Neural crest cell (in vitro differentiated cells): ENCODE measurements at regions not wholly inside any gene's neighbourhood (a gene's known extent, or its start where the extent isn't known, plus 50 kb on each side); places are given as distances from the start of the nearest gene placed in this dataset.

Source experiments
- DNase-seq: peaks from one replicate; pipeline ENCODE4 v3.0.0; 2021; ENCODE audit warnings: low read depth, mixed read lengths, low spot score
- H3K27ac Mint-ChIP-seq: one replicate; pipeline ENCODE4 v1.8.0; 2021; ENCODE audit warnings: mild to moderate bottlenecking, mixed read lengths; ENCODE audit not compliant: unreplicated experiment
- H3K27me3 Mint-ChIP-seq: 2 replicates; pipeline ENCODE4 v1.8.0; 2021; ENCODE audit warnings: low read depth, mild to moderate bottlenecking, mixed read lengths
- H3K36me3 Mint-ChIP-seq: 2 replicates; pipeline ENCODE4 v1.8.0; 2021; ENCODE audit warnings: low read depth, mild to moderate bottlenecking, mixed read lengths
- H3K4me1 Mint-ChIP-seq: 2 replicates; pipeline ENCODE4 v1.8.0; 2021; ENCODE audit warnings: mixed read lengths
- H3K4me3 Mint-ChIP-seq: one replicate; pipeline ENCODE4 v1.8.0; 2021; ENCODE audit warnings: mild to moderate bottlenecking, mixed read lengths
- H3K9me3 Mint-ChIP-seq: 2 replicates; pipeline ENCODE4 v1.8.0; 2021; ENCODE audit warnings: mixed read lengths
- TF ChIP-seq, protein P1 (sequence below): fragments of 200-600 bp; sonication (generic); conservative IDR thresholded peaks from 2 replicates; pipeline ENCODE4 v1.5.0; 2021; ENCODE audit warnings: antibody characterized with exemption, mild to moderate bottlenecking

GRCh38 chr6:92380803-92381601, 1038.4 kb downstream of the EPHA7 start:
- Mint-ChIP-seq H3K4me3 (no peak overlapping the region), H3K27ac (no peak overlapping the region), H3K36me3 (no peaks in the 10 kb centered on the region), H3K4me1 (no peaks in the 10 kb centered on the region), H3K27me3 (no peaks in the 10 kb centered on the region), H3K9me3 (no peaks in the 10 kb centered on the region)
- no peak for DNase-seq
- TF ChIP-seq, protein P1, sequence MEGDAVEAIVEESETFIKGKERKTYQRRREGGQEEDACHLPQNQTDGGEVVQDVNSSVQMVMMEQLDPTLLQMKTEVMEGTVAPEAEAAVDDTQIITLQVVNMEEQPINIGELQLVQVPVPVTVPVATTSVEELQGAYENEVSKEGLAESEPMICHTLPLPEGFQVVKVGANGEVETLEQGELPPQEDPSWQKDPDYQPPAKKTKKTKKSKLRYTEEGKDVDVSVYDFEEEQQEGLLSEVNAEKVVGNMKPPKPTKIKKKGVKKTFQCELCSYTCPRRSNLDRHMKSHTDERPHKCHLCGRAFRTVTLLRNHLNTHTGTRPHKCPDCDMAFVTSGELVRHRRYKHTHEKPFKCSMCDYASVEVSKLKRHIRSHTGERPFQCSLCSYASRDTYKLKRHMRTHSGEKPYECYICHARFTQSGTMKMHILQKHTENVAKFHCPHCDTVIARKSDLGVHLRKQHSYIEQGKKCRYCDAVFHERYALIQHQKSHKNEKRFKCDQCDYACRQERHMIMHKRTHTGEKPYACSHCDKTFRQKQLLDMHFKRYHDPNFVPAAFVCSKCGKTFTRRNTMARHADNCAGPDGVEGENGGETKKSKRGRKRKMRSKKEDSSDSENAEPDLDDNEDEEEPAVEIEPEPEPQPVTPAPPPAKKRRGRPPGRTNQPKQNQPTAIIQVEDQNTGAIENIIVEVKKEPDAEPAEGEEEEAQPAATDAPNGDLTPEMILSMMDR: no peak

DNA sequence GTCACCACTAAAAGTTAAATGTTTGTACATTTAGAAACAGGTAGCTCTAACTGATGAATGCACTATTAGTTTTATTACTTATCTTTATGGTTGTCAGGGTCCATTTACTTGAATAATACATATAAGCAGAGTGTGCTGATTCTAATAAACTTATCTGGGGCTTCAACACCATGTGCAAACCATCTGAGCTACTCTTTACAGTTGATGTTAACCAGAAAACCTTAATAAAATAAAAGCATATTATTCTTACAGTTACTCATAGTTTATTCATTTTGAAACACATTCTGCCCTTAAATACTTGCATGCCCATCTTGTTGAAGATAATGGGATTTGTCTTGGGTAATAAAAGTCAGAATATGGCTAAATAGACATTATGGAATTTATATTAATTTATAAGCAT, 1042.2 kb downstream of the EPHA7 start:
- Mint-ChIP-seq H3K4me3 (no peak overlapping the region), H3K36me3 (no peaks in the 10 kb centered on the region), H3K4me1 (no peaks in the 10 kb centered on the region), H3K27ac (no peak overlapping the region), H3K9me3 (no peaks in the 10 kb centered on the region), H3K27me3 (no peaks in the 10 kb centered on the region)
- DNase-seq: no peak
- TF ChIP-seq, protein P1: no peak

GRCh38 chr6:92376691-92377090, 1042.7 kb downstream of the EPHA7 start:
- Mint-ChIP-seq H3K4me1 (no peaks in the 10 kb centered on the region), H3K27me3 (no peaks in the 10 kb centered on the region), H3K36me3 (no peaks in the 10 kb centered on the region), H3K27ac (no peak overlapping the region), H3K9me3 (no peaks in the 10 kb centered on the region), H3K4me3 (no peak overlapping the region)
- TF ChIP-seq, protein P1: no peak
- no peak for DNase-seq

DNA sequence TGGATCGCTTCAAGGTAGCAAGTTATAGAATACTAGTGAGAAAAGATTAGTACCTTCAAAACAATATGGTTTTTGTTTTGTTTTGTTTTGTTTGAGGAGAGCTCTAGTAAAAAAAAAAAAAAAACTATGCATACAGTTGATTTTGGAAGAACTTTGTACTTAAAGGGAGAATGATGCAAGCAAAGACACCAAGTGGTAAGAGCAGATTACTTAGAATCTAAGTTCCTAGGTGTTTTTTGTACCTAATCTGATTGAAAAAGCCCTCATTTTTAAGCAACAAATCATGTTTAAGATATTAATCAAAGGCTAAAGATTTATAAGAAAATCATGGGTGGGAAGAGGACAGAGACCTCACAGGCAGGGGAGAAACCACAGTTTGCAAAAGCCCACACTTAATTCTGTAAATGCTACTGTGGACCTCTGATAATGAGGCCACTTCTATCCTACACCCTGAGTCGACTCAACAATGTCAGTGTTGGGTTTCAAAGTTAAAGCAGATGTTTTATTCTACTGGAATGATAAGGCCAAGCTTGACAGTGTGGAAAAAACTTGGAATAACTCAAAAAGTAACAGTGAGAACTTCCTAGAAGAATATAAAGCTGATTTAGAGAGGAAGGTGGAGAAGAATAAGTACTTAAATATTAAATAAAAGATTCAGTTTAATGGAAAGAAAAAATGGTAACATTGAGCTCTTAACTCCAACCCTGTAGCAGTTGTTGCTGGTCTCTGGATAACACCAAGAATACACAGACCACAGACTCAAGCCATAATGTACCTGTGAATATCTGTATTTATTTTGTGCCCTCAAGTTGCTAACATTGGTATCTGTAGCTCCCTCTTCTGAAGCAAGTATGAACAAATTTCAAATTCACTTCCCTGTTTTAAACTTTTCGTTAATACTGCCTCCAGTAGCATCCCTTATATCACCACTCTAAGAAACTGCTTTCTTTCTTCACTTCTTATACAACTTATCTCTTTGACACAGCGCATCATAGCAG, 1047.8 kb downstream of the EPHA7 start:
- H3K27me3 Mint-ChIP-seq: no peaks in the 10 kb centered on the region
- H3K9me3 Mint-ChIP-seq: no peaks in the 10 kb centered on the region
- no peak overlapping the region for H3K27ac Mint-ChIP-seq
- H3K36me3 Mint-ChIP-seq: no peaks in the 10 kb centered on the region
- no peak overlapping the region for H3K4me3 Mint-ChIP-seq
- DNase-seq: no peak
- TF ChIP-seq, protein P1: no peak
- H3K4me1 Mint-ChIP-seq: no peaks in the 10 kb centered on the region

DNA sequence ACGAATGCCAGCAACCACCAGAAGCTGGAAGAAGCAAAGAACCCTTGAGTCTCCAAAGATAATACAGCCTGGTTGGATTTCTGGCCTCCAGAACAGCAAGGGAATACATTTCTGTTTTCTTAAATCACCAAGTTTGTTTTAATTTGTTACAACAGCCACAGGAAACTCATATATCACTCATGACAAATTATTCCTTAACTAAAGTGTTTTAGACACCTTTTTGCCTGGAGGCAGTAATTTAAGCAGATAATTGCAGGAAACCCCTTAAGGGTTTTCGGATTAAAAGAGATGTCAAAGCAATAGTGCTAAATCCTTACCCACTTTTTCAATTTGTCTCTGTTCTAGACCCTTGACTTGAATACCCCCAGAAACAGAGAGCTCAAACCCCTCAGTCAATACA, 1050.0 kb downstream of the EPHA7 start:
- peaks cover 2% of the 10 kb centered on the region for H3K9me3 Mint-ChIP-seq
- H3K27ac Mint-ChIP-seq: no peak overlapping the region
- H3K27me3 Mint-ChIP-seq: no peaks in the 10 kb centered on the region
- no peak for DNase-seq
- TF ChIP-seq, protein P1: no peak
- no peaks in the 10 kb centered on the region for H3K36me3 Mint-ChIP-seq
- no peaks in the 10 kb centered on the region for H3K4me1 Mint-ChIP-seq
- H3K4me3 Mint-ChIP-seq: no peak overlapping the region
